ENCODE measurements at regions not wholly inside any gene's neighbourhood (a gene's known extent, or its start where the extent isn't known, plus 50 kb on each side); places are given as distances from the start of the nearest gene placed in this dataset.

- Histone ChIP-seq H3K79me2 (ENCODE audit: insufficient read depth, low read length) (no peaks in the 10 kb centered on the region), H3K27me3 (ENCODE audit: control insufficient read depth in 1 of 2, insufficient read depth in 2 of 2, low read length in 2 of 2) (peaks cover 0 to 1% of the 10 kb centered on the region in 2 experiments; a peak in 1 of 5 replicates), H3K4me3 (replicated peaks in 1 of 3; ENCODE audit: insufficient read depth in 1 of 3, low read depth in 2 of 3, low read length in 3 of 3) (no peak overlapping the region), H3K9ac (ENCODE audit: insufficient read depth, low read depth, low read length) (no peak overlapping the region), H3K4me2 (ENCODE audit: low read depth, low read length) (no peak overlapping the region), H3K4me1 (ENCODE audit: insufficient read depth, low read length) (no peaks in the 10 kb centered on the region), H3K9me3 (ENCODE audit: low read length) (peaks cover 76% of the 10 kb centered on the region), H3K36me3 (replicated peaks in 1 of 2; ENCODE audit: control insufficient read depth in 1 of 2, insufficient read depth in 2 of 2, low read length in 2 of 2) (no peaks in the 10 kb centered on the region), H2AFZ (ENCODE audit: low read length) (no peak overlapping the region), H4K20me1 (ENCODE audit: insufficient read depth, low read length) (no peaks in the 10 kb centered on the region), H3K27ac (ENCODE audit: extremely low read length, insufficient read depth, low read length) (no peak overlapping the region)
- in situ Hi-C loops (cut with HindIII; ENCODE audit: extremely low pct_ligation_motif_present, low pct_unique_long_range_greater_than_20kb): no loop called here
- DNase-seq (ENCODE audit: low spot score): no peak
- WGBS (ENCODE audit: low lambda C conversion rate): 0% methylated on average over 1 of the region's 1 CpG
- ChIA-PET CTCF (ENCODE audit: low intra/inter-chr PET ratio, low total read pairs) (no interaction called here), POLR2A (no interaction called here)
- intact Hi-C loops (cut with micrococcal nuclease; ENCODE audit: unreplicated experiment): no loop called here
- no peak for ATAC-seq
- FAIRE-seq: no peak
- TF ChIP-seq FOXJ3 (CRISPR knock-in tag; IDR thresholded peaks at IDR 0.05; ENCODE audit: borderline replicate concordance) (no peak), ZNF687 (CRISPR knock-in tag; IDR thresholded peaks at IDR 0.05) (no peak), ZBTB14 (CRISPR knock-in tag; IDR thresholded peaks at IDR 0.05) (no peak), MLXIP (CRISPR knock-in tag; IDR thresholded peaks at IDR 0.05; ENCODE audit: borderline replicate concordance) (no peak), CEBPB (IDR thresholded peaks at IDR 0.05; ENCODE audit: borderline replicate concordance, low read depth, low read length) (no peak), NONO (IDR thresholded peaks at IDR 0.05) (no peak), NONO (CRISPR knock-in tag; conservative IDR thresholded peaks at IDR 0.05) (no peak), SRSF4 (IDR thresholded peaks at IDR 0.05; ENCODE audit: low read depth, low read length, poor library complexity, severe bottlenecking) (no peak), PITX1 (CRISPR knock-in tag; IDR thresholded peaks at IDR 0.05) (no peak), NCOR1 (IDR thresholded peaks at IDR 0.05; ENCODE audit: borderline replicate concordance, low read length) (no peak), HOXA3 (CRISPR knock-in tag; IDR thresholded peaks at IDR 0.05) (no peak), EHMT2 (IDR thresholded peaks at IDR 0.05; ENCODE audit: borderline replicate concordance, low read depth, low read length) (no peak)
- no TSS peak for BruUV-seq (replicated peaks)
Observed at GRCh38 chr16:60310846-60311445, 1576.8 kb upstream of the GOT2 start.

All from HepG2 (cell line).